ENCODE measurements at regions not wholly inside any gene's neighbourhood (a gene's known extent, or its start where the extent isn't known, plus 50 kb on each side); places are given as distances from the start of the nearest gene placed in this dataset.

- TF ChIP-seq CTCF (IDR thresholded peaks at IDR 0.05): no peak
- peaks cover 45% of the 10 kb centered on the region for H3K9me3 Mint-ChIP-seq
- H3K27me3 Mint-ChIP-seq (ENCODE audit: insufficient read depth): no peaks in the 10 kb centered on the region
- DNase-seq: no peak
- no peaks in the 10 kb centered on the region for H3K4me1 Mint-ChIP-seq (ENCODE audit: low read depth)
- no peak overlapping the region for H3K27ac Mint-ChIP-seq
- no peak overlapping the region for H3K4me3 Mint-ChIP-seq
- H3K36me3 Mint-ChIP-seq (ENCODE audit: low read depth): 0 out of 2 replicates have a peak, but pooled peaks cover under 1% of the 10 kb centered on the region
Observed at GRCh38 chr10:131617113-131617858, 283.5 kb upstream of the PPP2R2D start.

- Mint-ChIP-seq H3K36me3 (ENCODE audit: low read depth) (peaks cover 5% of the 10 kb centered on the region; the same call in 1 of the 2 replicates), H3K4me3 (no peak overlapping the region), H3K27ac (no peak overlapping the region), H3K9me3 (peaks cover 47% of the 10 kb centered on the region), H3K4me1 (ENCODE audit: low read depth) (no peaks in the 10 kb centered on the region), H3K27me3 (ENCODE audit: insufficient read depth) (no peaks in the 10 kb centered on the region)
- TF ChIP-seq CTCF (IDR thresholded peaks at IDR 0.05): no peak
- no peak for DNase-seq
Observed at GRCh38 chr10:131618587-131619267, 282.1 kb upstream of the PPP2R2D start.

GRCh38 chr10:131620314-131620713 lies 280.5 kb upstream of the PPP2R2D start:
- TF ChIP-seq CTCF (IDR thresholded peaks at IDR 0.05): no peak
- Mint-ChIP-seq H3K36me3 (ENCODE audit: low read depth) (peaks cover 5% of the 10 kb centered on the region; the same call in 1 of the 2 replicates), H3K4me1 (ENCODE audit: low read depth) (no peaks in the 10 kb centered on the region), H3K4me3 (no peak overlapping the region), H3K27me3 (ENCODE audit: insufficient read depth) (no peaks in the 10 kb centered on the region), H3K9me3 (peaks cover 40% of the 10 kb centered on the region), H3K27ac (no peak overlapping the region)
- no peak for DNase-seq

- Mint-ChIP-seq H3K27ac (no peak overlapping the region), H3K4me1 (ENCODE audit: low read depth) (no peaks in the 10 kb centered on the region), H3K36me3 (ENCODE audit: low read depth) (peaks cover 5% of the 10 kb centered on the region; the same call in 1 of the 2 replicates), H3K9me3 (peaks cover 35% of the 10 kb centered on the region), H3K4me3 (no peak overlapping the region), H3K27me3 (ENCODE audit: insufficient read depth) (no peaks in the 10 kb centered on the region)
- TF ChIP-seq CTCF (IDR thresholded peaks at IDR 0.05): no peak
- DNase-seq: no peak
Observed at GRCh38 chr10:131620904-131621303, 279.9 kb upstream of the PPP2R2D start.

GRCh38 chr10:131621784-131622624 lies 278.8 kb upstream of the PPP2R2D start:
- peaks cover 36% of the 10 kb centered on the region for H3K9me3 Mint-ChIP-seq
- DNase-seq: no peak
- H3K27ac Mint-ChIP-seq: no peak overlapping the region
- no peaks in the 10 kb centered on the region for H3K4me1 Mint-ChIP-seq (ENCODE audit: low read depth)
- TF ChIP-seq CTCF (IDR thresholded peaks at IDR 0.05): no peak
- no peak overlapping the region for H3K4me3 Mint-ChIP-seq
- H3K27me3 Mint-ChIP-seq (ENCODE audit: insufficient read depth): no peaks in the 10 kb centered on the region
- H3K36me3 Mint-ChIP-seq (ENCODE audit: low read depth): peaks cover 5% of the 10 kb centered on the region; the same call in 1 of the 2 replicates
